Thyroid gland (tissue), 4 donors: ENCODE measurements at regions not wholly inside any gene's neighbourhood (a gene's known extent, or its start where the extent isn't known, plus 50 kb on each side); places are given as distances from the start of the nearest gene placed in this dataset.

ENCODE experiments used
- CTCF ChIP-seq, 6 experiments: fragments of 200-600 bp in 3 of 6; fragments of 450-650 bp in 3 of 6; sonication (generic) in 3 of 6; IDR thresholded peaks; one replicate each; pipeline ENCODE4 v1.5.1; 2016 to 2019; ENCODE audit warnings: antibody characterized with exemption in 6 of 6, mild to moderate bottlenecking in 2 of 6, inconsistent platforms in 1 of 6, moderate library complexity in 1 of 6
- POLR2A ChIP-seq, 2 donors: fragments of 450-650 bp; IDR thresholded peaks; one replicate each; pipeline ENCODE4 v1.6.1; 2017; ENCODE audit warnings: antibody characterized with exemption in 2 of 2, mild to moderate bottlenecking in 2 of 2, moderate library complexity in 1 of 2

DNA sequence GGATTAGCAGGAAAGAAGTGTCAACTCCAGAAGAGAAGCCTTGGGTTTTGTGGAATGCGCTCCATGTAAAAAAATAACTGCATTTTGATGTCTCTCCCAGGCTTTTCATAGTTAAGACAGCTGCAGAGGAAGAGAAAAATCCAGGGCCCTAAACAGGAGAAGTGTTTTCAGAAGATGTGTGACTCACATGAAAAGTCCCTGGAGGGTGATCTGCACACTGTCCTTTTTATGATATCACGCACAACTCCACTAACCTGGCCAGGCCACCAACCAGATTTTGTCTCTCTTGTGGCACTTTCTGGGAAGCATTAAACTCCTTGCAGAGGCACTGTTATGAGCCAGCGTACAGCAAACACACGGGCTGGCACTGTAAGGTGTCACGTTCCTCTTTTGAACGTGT lies 267.3 kb downstream of the FGF9 start:
- TF ChIP-seq CTCF (IDR thresholded peaks at IDR 0.05): no peak
- TF ChIP-seq POLR2A (IDR thresholded peaks at IDR 0.05): no peak
